ENCODE measurements at regions not wholly inside any gene's neighbourhood (a gene's known extent, or its start where the extent isn't known, plus 50 kb on each side); places are given as distances from the start of the nearest gene placed in this dataset.
"Not testable (repeated sequence)": the region's sequence is repeated elsewhere in the genome, so short reads cannot be mapped to it uniquely, and the experiment has no call there.

DNA sequence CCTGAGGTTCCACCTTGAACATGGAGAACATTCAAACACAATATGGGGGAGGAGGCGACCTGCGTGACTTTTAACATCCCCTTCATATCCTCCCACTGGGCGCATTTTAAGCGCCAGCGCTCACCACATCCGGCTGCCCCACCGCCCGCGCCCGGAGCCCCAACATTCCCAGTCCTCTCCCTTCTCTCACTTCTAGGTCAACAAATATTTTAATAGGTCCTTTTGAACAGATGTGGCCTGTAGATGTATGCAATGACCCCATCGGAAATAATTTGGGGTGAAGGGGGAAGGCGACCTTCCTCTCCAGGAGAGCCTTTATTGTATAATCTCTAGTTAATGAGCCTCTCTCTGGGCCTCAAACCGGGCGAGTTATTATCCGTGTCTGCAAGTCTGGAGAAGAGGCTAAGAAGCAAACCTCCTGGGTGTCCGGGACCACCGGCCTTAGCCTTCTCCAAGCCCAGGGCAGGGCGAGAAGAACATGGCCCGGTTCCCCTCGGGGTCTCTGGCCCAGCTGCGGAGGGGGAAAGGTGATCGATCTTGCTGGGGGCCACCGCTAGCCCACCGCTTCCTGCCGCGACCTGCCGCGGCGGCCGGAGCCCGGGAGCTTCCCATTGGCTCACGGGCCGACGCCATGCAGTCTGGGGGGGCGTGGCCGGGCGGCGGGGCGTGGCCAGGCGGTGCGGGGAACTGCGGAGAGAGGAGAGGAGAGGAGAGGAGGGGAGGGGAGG, 83.2 kb upstream of the HMGA2 start:
- Histone ChIP-seq H3K9ac (peak overlapping the region; percentile 40; the same call in 1 of the 2 replicates), H3K27me3 (ENCODE audit: insufficient read depth, low read depth) (no peaks in the 10 kb centered on the region), H2AFZ (ENCODE audit: low read depth) (peak overlapping the region; percentile 53), H3K27ac (peak overlapping the region; percentile 66), H3K4me1 (ENCODE audit: low read depth, poor library complexity, severe bottlenecking) (no peaks in the 10 kb centered on the region), H3K79me2 (ENCODE audit: insufficient read depth, low read depth) (no peaks in the 10 kb centered on the region), H4K20me1 (ENCODE audit: insufficient read depth) (no peaks in the 10 kb centered on the region), H3K36me3 (ENCODE audit: insufficient read depth) (no peaks in the 10 kb centered on the region), H3K4me3 (IDR thresholded peaks at IDR 0.05; ENCODE audit: insufficient read depth, low read depth, low read length) (no peak overlapping the region), H3K4me2 (peak overlapping the region; percentile 14; the same call in 1 of the 2 replicates)
- TF ChIP-seq, protein P1, sequence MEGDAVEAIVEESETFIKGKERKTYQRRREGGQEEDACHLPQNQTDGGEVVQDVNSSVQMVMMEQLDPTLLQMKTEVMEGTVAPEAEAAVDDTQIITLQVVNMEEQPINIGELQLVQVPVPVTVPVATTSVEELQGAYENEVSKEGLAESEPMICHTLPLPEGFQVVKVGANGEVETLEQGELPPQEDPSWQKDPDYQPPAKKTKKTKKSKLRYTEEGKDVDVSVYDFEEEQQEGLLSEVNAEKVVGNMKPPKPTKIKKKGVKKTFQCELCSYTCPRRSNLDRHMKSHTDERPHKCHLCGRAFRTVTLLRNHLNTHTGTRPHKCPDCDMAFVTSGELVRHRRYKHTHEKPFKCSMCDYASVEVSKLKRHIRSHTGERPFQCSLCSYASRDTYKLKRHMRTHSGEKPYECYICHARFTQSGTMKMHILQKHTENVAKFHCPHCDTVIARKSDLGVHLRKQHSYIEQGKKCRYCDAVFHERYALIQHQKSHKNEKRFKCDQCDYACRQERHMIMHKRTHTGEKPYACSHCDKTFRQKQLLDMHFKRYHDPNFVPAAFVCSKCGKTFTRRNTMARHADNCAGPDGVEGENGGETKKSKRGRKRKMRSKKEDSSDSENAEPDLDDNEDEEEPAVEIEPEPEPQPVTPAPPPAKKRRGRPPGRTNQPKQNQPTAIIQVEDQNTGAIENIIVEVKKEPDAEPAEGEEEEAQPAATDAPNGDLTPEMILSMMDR (conservative IDR thresholded peaks at IDR 0.05; ENCODE audit: low read depth, low read length), result no peak

GRCh38 chr12:65741656-65742017, 82.6 kb upstream of the HMGA2 start:
- Histone ChIP-seq H3K4me1 (ENCODE audit: low read depth, poor library complexity, severe bottlenecking) (no peaks in the 10 kb centered on the region), H3K9ac (no peak overlapping the region), H3K27ac (no peak overlapping the region), H3K79me2 (ENCODE audit: insufficient read depth, low read depth) (no peaks in the 10 kb centered on the region), H4K20me1 (ENCODE audit: insufficient read depth) (no peaks in the 10 kb centered on the region), H3K27me3 (ENCODE audit: insufficient read depth, low read depth) (no peaks in the 10 kb centered on the region), H3K4me3 (IDR thresholded peaks at IDR 0.05; ENCODE audit: insufficient read depth, low read depth, low read length) (no peak overlapping the region), H2AFZ (ENCODE audit: low read depth) (no peak overlapping the region; the same call in 1 of the 2 replicates), H3K4me2 (no peak overlapping the region), H3K36me3 (ENCODE audit: insufficient read depth) (no peaks in the 10 kb centered on the region)
- TF ChIP-seq, protein P1 (conservative IDR thresholded peaks at IDR 0.05; ENCODE audit: low read depth, low read length), result no peak

GRCh38 chr12:65742018-65743010, 82.0 kb upstream of the HMGA2 start:
- Histone ChIP-seq H3K79me2 (ENCODE audit: insufficient read depth, low read depth) (no peaks in the 10 kb centered on the region), H2AFZ (ENCODE audit: low read depth) (no peak overlapping the region; the same call in 1 of the 2 replicates), H3K27me3 (ENCODE audit: insufficient read depth, low read depth) (no peaks in the 10 kb centered on the region), H3K4me3 (IDR thresholded peaks at IDR 0.05; ENCODE audit: insufficient read depth, low read depth, low read length) (no peak overlapping the region), H3K36me3 (ENCODE audit: insufficient read depth) (no peaks in the 10 kb centered on the region), H3K4me2 (no peak overlapping the region), H3K27ac (no peak overlapping the region), H3K9ac (no peak overlapping the region), H4K20me1 (ENCODE audit: insufficient read depth) (no peaks in the 10 kb centered on the region), H3K4me1 (ENCODE audit: low read depth, poor library complexity, severe bottlenecking) (no peaks in the 10 kb centered on the region)
- TF ChIP-seq, protein P1 (conservative IDR thresholded peaks at IDR 0.05; ENCODE audit: low read depth, low read length), result no peak

GRCh38 chr12:65744236-65744840, 79.9 kb upstream of the HMGA2 start:
- not testable (repeated sequence) for H3K79me2 ChIP-seq (ENCODE audit: insufficient read depth, low read depth); H3K27ac ChIP-seq; H3K27me3 ChIP-seq (ENCODE audit: insufficient read depth, low read depth); H3K36me3 ChIP-seq (ENCODE audit: insufficient read depth); H4K20me1 ChIP-seq (ENCODE audit: insufficient read depth); H3K4me3 ChIP-seq (IDR thresholded peaks at IDR 0.05; ENCODE audit: insufficient read depth, low read depth, low read length); H3K4me2 ChIP-seq; H3K4me1 ChIP-seq (ENCODE audit: low read depth, poor library complexity, severe bottlenecking); H3K9ac ChIP-seq; H2AFZ ChIP-seq (ENCODE audit: low read depth)

All from KMS-11 (cell line).